ENCODE measurements at regions not wholly inside any gene's neighbourhood (a gene's known extent, or its start where the extent isn't known, plus 50 kb on each side); places are given as distances from the start of the nearest gene placed in this dataset.

DNA sequence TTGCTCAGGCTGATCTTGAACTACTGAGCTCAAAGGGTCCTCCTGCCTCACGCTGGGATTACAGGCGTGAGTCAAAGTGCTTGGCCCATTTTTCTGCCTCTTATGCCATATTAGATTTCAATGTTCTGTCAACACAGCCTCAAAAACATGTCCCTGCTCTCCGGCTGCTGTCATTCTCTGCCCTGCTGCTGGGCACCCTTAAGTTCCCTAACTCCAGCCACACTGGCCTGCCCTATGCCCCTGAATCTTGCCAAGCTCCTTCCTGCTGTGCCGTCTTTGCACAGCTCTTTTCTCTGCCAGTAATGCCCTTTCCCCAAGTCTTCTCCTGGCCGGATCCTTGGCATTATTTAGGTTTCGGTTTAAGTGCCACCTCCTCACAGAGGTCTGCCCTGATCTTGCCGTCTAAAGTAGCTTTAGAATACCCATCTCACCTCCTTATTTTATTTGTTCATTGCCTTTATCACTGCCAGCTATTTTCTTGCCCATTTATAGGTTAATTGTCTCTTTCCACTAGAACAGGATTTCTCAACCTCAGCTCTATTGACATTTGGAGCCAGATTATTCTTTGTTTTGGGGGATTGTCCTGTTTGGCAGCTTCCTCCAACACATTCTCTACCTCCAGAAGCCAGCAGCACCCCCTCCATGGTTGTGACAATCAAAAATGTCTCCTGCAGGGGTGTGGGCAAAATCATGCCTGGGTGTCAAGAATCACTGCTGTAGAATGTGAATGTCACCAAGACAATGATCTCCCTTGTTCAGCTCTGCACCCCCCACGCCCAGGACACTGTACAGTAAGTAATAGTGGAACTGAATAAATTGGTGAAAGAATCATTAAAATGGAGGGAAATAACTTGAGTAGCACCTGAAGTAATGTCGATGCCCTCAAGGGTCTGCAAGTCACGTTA, 168.2 kb downstream of the CYLD start:
- TF ChIP-seq, protein P1, sequence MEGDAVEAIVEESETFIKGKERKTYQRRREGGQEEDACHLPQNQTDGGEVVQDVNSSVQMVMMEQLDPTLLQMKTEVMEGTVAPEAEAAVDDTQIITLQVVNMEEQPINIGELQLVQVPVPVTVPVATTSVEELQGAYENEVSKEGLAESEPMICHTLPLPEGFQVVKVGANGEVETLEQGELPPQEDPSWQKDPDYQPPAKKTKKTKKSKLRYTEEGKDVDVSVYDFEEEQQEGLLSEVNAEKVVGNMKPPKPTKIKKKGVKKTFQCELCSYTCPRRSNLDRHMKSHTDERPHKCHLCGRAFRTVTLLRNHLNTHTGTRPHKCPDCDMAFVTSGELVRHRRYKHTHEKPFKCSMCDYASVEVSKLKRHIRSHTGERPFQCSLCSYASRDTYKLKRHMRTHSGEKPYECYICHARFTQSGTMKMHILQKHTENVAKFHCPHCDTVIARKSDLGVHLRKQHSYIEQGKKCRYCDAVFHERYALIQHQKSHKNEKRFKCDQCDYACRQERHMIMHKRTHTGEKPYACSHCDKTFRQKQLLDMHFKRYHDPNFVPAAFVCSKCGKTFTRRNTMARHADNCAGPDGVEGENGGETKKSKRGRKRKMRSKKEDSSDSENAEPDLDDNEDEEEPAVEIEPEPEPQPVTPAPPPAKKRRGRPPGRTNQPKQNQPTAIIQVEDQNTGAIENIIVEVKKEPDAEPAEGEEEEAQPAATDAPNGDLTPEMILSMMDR (IDR thresholded peaks at IDR 0.05), result no peak
- TF ChIP-seq POLR2A (IDR thresholded peaks at IDR 0.05), result no peak
